HG03196 (cell line): ENCODE measurements at regions not wholly inside any gene's neighbourhood (a gene's known extent, or its start where the extent isn't known, plus 50 kb on each side); places are given as distances from the start of the nearest gene placed in this dataset.

Source experiments
- ATAC-seq: cut with Tn5 transposase; IDR thresholded peaks from one replicate; pipeline ENCODE4 v1.9.1; 2021; ENCODE audit not compliant: unreplicated experiment

- ATAC-seq, result no peak
Observed at GRCh38 chr4:23547096-23547495, 342.8 kb downstream of the PPARGC1A start.

DNA sequence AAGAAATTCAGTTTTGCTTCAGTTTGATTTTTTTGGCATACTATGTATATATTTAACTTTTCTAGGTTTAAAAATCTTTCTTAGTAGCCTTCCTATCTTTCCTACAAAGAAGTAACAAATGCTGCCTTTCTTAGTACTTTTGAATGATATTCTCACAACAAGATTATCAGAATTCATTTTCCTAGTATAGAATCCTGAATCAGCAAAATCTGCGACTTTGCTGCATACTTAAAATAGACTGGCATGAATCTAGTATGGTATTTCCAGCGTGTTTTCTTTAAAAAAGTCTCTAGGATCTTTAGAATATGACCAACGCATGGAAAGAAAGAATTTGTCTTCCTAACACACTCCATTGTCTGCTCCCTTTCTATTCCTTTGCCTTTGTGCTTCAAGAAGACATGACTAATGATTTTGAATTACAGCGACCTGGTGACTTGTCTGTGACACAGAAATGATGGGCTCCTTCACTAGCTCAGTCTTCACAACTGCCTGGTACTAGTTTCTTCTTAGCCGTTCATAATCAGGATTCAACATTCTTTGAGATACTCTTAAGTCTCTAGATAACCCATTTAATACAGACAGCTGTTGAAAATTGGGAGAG, 349.8 kb downstream of the PPARGC1A start:
- no peak for ATAC-seq

GRCh38 chr4:23533859-23534258, 356.0 kb downstream of the PPARGC1A start:
- ATAC-seq, result no peak

DNA sequence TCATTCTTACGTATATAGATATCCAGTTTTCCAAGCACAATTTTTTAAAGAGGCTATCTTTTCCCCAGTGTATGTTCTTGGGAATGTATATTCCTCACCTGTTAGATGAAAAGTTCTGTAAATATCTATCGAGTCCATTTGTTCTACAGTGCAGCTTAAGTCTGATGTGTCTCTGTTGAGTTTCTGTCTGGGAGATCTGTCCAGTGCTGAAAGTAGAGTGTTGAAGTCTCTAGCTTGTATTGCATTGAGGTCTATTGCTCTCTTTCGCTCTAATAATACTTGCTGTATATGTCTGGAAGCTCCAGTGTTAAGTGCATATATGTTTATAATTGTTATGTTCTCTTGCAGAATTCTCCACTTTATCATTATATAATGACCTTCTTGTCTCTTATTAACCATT, 373.1 kb downstream of the PPARGC1A start:
- no peak for ATAC-seq

DNA sequence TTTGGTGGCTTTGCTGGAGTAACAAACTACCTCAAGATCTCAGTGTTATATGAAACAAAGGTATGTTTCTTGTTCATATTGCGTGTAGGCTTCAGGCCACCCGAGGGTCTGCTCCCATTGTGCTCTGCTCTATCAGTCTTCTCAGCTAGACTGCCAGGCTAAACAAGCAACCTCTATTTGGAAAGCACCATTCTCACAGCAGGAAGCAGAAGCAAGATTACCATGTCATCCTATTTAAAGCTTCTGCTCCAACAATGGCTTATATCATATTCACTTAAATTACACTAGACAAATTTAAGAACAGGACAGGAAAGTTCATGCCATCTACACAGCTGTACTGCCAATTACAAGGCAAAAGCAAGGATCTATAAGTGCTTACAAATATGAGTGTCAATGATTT, 385.8 kb downstream of the PPARGC1A start:
- ATAC-seq, result no peak

DNA sequence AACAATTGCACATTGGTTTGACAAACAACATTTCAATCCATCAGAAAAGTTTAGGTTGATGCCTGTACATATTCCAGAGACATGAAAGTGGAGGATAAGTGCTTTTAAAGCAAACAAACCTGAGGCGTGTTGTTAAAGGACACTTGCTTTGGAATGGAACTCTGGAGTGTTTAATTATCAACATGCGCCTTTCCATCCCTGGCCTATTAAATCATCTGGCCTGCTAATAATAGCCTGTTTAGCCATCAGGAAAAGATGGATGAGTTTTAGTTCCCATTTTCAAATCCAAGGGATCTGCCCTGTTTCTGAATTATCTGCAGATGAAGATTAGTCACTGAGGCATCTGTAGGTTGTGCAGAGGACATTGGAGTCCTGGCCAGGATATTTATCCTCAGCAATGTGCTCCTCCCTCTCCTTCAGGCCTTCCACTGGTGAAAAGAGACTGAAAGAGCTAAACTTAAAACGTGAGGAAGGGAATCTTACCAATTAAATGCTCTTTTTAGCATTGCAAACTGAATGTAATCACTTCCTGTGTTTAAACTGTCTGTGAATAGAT, 388.9 kb downstream of the PPARGC1A start:
- ATAC-seq, result no peak

DNA sequence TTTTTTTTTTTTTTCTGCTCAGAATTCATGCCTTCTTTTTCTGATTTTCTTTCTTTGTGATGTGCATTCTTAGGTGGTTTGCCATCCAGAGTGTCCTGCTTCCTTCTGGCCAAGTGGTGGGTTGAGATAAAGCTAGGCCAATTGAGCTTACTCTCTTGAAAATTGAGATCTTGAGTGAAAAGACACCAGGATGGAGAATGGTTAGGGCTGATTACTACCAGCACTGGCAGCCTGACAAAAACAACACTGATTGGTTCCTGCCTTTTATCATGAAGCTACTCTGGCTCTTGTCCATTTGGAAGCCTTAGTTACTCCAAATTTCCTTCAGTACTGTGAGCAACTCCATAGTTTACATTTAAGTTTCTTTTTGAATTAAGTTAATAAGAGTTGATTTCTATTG, 404.0 kb downstream of the PPARGC1A start:
- ATAC-seq, result no peak

DNA sequence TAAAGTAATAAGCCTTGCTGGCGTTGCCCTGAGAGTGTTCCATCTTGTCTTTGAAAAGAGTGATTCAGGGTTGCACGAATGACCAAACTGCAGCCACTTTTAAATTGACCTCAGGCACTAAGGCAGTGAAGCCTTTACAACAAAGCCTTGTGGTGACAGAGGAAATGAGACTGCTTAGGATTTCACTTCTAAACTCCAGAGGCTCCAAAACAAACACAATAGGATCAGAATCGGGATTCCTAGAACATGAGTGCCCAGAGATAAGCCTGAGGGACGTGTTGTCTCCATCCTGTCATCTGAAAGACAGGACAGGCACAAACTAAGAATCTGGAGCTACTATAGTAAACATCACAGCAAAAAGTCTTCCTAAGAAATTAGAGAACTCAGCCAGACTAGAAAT, 405.2 kb downstream of the PPARGC1A start:
- no peak for ATAC-seq

DNA sequence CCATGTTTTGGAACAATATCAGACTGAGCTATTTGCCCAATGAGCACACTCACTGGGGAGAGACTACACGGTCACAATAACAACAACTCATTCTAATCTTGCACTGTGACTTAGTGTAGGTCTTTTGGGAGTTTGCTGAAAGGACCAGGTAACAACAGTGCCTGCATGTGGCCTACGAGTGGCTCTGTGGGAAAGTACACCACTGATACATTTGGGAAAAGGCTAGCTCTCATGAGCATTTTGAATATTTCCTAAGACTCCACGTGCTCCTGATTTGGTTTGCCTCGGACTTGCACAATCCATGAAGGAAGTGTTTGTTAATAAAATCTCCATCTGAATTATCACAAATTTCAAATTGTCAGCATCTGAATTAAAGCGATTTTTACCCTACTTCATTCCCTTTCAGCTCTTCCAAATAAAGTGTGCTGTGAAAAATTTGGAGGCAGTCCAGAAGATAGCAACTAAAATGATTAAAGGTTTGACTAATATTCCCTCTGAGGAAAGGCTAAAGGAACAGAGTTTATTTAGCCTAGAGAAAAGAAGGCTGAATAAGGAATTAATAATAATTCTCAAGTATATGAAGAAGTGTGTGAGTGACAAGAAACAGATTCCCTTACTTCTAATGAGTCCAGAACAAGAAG, 406.4 kb downstream of the PPARGC1A start:
- ATAC-seq, result no peak

GRCh38 chr4:23481566-23481965, 408.3 kb downstream of the PPARGC1A start:
- ATAC-seq, result no peak

DNA sequence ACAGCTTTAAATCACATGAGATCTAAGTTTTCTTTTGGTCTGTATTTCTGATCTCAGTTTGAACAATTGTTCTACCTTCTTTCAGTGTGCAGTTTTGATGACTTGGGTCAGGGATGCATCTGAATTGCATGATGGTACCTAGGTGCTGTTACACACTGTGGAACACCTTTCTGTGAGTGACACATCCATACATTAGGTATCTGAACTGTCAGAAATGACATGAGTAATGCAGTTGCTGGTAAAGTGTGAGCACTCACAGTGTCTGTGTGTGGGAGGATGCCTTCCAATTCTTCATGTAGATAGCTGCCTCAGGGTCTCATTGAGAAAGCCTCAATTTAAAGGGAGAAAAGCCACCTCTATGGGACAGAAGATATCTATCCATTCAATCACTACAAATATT, 411.9 kb downstream of the PPARGC1A start:
- no peak for ATAC-seq

GRCh38 chr4:23476515-23477090, 413.2 kb downstream of the PPARGC1A start:
- no peak for ATAC-seq

GRCh38 chr4:23463071-23463470, 426.8 kb downstream of the PPARGC1A start:
- ATAC-seq, result no peak

DNA sequence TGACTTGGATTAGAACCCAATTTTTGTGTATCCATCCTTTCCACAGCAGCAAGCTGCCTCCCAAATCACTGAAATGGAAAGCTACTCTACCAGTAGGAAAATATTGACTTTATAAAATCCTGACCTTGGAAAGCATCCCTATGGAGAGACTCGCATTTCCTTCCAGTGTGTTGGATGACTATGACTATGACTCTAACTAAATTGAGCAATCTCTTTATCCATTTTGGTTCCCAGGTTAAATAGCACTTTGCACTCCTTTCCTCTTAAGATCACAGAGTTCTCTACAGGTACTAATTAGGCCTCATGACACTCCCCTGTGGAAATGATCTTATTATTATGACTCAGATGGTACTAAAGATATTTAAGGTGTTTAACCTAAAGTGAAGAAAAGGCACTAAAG, 431.8 kb downstream of the PPARGC1A start:
- no peak for ATAC-seq

DNA sequence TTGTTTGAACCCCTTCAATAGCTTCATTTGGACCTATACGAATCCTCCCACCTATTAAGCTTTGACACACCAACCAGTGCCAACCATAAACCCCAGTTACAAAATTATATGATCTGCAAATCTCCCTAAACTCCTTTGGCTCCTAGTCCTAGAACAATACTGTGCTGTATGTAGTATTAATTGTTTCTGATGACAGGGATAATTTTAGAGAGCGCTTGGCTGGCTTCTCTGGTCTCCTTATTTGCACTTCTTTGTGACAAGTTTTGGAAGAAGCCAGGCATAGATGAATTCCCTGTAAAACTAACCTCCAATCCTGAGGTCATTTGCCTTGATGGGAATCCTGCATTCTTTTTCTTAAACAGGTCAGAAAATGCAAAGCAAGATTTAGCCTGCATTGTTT, 433.0 kb downstream of the PPARGC1A start:
- no peak for ATAC-seq

GRCh38 chr4:23455456-23456158, 434.2 kb downstream of the PPARGC1A start:
- ATAC-seq, result no peak

- ATAC-seq, result no peak
Observed at GRCh38 chr4:23441530-23442069, 448.2 kb downstream of the PPARGC1A start.

DNA sequence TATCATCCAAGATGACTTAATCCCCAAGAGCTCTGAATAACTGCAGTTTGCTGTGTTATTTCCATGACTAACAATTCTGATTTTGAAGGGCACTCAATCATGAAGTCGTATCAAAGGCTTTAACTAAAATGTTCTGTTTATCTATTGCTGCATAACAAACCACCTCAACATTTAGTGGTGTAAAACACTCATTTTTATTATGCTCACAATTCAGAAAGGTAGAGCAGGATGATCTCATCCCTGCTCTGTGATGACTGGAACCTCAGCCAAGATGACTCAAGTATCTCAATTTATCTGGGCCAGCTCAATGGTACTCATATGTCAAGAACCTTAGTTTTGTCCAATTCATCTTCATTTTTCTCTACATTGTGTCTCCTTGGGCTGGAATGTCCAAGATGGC, 451.1 kb downstream of the PPARGC1A start:
- no peak for ATAC-seq

DNA sequence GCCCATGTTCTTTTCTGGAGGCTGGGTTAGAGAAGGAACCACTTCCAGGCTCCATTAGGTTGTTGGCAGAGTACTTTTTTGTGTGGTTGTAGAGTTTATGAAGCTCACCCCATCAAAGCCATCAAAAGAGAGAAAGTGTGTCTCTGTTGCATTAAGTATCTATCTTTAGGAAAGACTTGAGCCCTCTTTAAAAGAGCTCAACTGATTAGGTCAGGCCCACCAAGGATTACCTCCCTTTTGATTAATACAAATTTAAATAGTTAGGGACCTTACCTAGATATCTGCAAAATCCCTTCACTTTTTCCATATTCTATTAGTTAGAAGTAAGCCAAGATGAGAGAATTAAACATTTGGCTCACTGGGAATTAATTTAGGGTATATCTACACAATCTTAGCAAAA, 460.4 kb downstream of the PPARGC1A start:
- ATAC-seq, result no peak

GRCh38 chr4:23425570-23425969, 464.3 kb downstream of the PPARGC1A start:
- ATAC-seq, result no peak

GRCh38 chr4:23423540-23423939, 466.3 kb downstream of the PPARGC1A start:
- ATAC-seq, result no peak

- ATAC-seq, result no peak
Observed at GRCh38 chr4:23422878-23423277, 467.0 kb downstream of the PPARGC1A start.
